ENCODE measurements at regions not wholly inside any gene's neighbourhood (a gene's known extent, or its start where the extent isn't known, plus 50 kb on each side); places are given as distances from the start of the nearest gene placed in this dataset.

- Mint-ChIP-seq H3K27me3 (ENCODE audit: unreplicated experiment) (no peaks in the 10 kb centered on the region), H3K4me1 (ENCODE audit: unreplicated experiment) (peaks cover 12% of the 10 kb centered on the region), H3K27ac (ENCODE audit: unreplicated experiment) (no peak overlapping the region), H3K4me3 (ENCODE audit: unreplicated experiment) (no peak overlapping the region), H3K36me3 (ENCODE audit: low read depth, unreplicated experiment) (no peaks in the 10 kb centered on the region), H3K9me3 (ENCODE audit: unreplicated experiment) (no peaks in the 10 kb centered on the region)
- DNase-seq (ENCODE audit: low spot score) = no peak
- TF ChIP-seq CTCF (IDR thresholded peaks at IDR 0.05; ENCODE audit: unreplicated experiment) = no peak
These were observed 323.2 kb upstream of the MIR17HG start for GRCh38 chr13:91024157-91024792.

DNA sequence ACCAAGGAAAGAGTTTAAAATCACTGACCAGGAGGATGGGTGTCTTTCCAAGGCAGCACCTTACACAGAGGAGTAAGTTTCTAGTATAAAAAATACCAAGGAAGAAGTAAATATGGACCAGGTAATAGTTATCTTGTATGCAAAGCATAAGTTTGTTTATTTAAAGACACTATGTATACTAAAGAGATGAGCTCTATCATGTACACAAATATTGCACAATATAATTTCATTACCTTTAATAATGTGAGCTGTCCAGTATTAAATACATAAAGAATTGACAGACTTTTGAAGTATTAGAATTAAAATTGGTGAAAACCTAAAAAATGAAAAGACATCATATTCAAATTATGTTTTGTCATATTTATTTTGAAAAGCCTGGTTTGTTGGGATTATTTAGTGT is 322.0 kb upstream of the MIR17HG start:
- Mint-ChIP-seq H3K9me3 (ENCODE audit: unreplicated experiment) (no peaks in the 10 kb centered on the region), H3K27ac (ENCODE audit: unreplicated experiment) (no peak overlapping the region), H3K4me1 (ENCODE audit: unreplicated experiment) (peaks cover 14% of the 10 kb centered on the region), H3K27me3 (ENCODE audit: unreplicated experiment) (no peaks in the 10 kb centered on the region), H3K4me3 (ENCODE audit: unreplicated experiment) (no peak overlapping the region), H3K36me3 (ENCODE audit: low read depth, unreplicated experiment) (no peaks in the 10 kb centered on the region)
- TF ChIP-seq CTCF (IDR thresholded peaks at IDR 0.05; ENCODE audit: unreplicated experiment) = no peak
- DNase-seq (ENCODE audit: low spot score) = no peak

GRCh38 chr13:91031508-91031907 is 316.0 kb upstream of the MIR17HG start:
- H3K9me3 Mint-ChIP-seq (ENCODE audit: unreplicated experiment) = no peaks in the 10 kb centered on the region
- no peaks in the 10 kb centered on the region for H3K27me3 Mint-ChIP-seq (ENCODE audit: unreplicated experiment)
- TF ChIP-seq CTCF (IDR thresholded peaks at IDR 0.05; ENCODE audit: unreplicated experiment) = peak; percentile 13
- peaks cover 4% of the 10 kb centered on the region for H3K4me1 Mint-ChIP-seq (ENCODE audit: unreplicated experiment)
- no peak overlapping the region for H3K4me3 Mint-ChIP-seq (ENCODE audit: unreplicated experiment)
- no peak overlapping the region for H3K27ac Mint-ChIP-seq (ENCODE audit: unreplicated experiment)
- H3K36me3 Mint-ChIP-seq (ENCODE audit: low read depth, unreplicated experiment) = no peaks in the 10 kb centered on the region
- DNase-seq (ENCODE audit: low spot score) = no peak

GRCh38 chr13:91032104-91032503 is 315.4 kb upstream of the MIR17HG start:
- H3K36me3 Mint-ChIP-seq (ENCODE audit: low read depth, unreplicated experiment) = no peaks in the 10 kb centered on the region
- DNase-seq (ENCODE audit: low spot score) = no peak
- H3K4me1 Mint-ChIP-seq (ENCODE audit: unreplicated experiment) = peaks cover 9% of the 10 kb centered on the region
- H3K4me3 Mint-ChIP-seq (ENCODE audit: unreplicated experiment) = no peak overlapping the region
- no peaks in the 10 kb centered on the region for H3K9me3 Mint-ChIP-seq (ENCODE audit: unreplicated experiment)
- no peaks in the 10 kb centered on the region for H3K27me3 Mint-ChIP-seq (ENCODE audit: unreplicated experiment)
- H3K27ac Mint-ChIP-seq (ENCODE audit: unreplicated experiment) = no peak overlapping the region
- no peak for TF ChIP-seq CTCF (IDR thresholded peaks at IDR 0.05; ENCODE audit: unreplicated experiment)

DNA sequence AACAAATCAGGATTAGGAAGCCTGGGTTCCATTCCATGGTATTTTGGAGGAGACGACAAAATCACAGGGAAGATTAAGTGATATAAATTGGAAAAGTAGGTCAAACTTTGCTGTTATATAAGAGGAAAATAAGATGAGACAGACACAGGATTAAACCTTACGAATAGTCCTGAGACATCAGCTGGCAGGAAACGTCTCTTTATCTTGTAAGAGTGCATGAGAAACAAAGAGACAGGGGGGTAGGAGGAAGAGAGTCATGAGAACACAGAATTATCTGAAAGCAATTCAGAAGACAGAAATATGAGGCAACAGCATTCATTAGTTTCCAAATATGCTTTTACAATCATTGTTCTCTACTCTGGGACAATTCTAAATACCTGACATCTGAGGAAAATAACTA is 310.6 kb upstream of the MIR17HG start:
- H3K4me1 Mint-ChIP-seq (ENCODE audit: unreplicated experiment) = peaks cover 10% of the 10 kb centered on the region
- no peaks in the 10 kb centered on the region for H3K9me3 Mint-ChIP-seq (ENCODE audit: unreplicated experiment)
- no peaks in the 10 kb centered on the region for H3K27me3 Mint-ChIP-seq (ENCODE audit: unreplicated experiment)
- no peak for TF ChIP-seq CTCF (IDR thresholded peaks at IDR 0.05; ENCODE audit: unreplicated experiment)
- no peaks in the 10 kb centered on the region for H3K36me3 Mint-ChIP-seq (ENCODE audit: low read depth, unreplicated experiment)
- no peak overlapping the region for H3K4me3 Mint-ChIP-seq (ENCODE audit: unreplicated experiment)
- no peak overlapping the region for H3K27ac Mint-ChIP-seq (ENCODE audit: unreplicated experiment)
- no peak for DNase-seq (ENCODE audit: low spot score)
